ENCODE measurements at regions not wholly inside any gene's neighbourhood (a gene's known extent, or its start where the extent isn't known, plus 50 kb on each side); places are given as distances from the start of the nearest gene placed in this dataset.

DNA sequence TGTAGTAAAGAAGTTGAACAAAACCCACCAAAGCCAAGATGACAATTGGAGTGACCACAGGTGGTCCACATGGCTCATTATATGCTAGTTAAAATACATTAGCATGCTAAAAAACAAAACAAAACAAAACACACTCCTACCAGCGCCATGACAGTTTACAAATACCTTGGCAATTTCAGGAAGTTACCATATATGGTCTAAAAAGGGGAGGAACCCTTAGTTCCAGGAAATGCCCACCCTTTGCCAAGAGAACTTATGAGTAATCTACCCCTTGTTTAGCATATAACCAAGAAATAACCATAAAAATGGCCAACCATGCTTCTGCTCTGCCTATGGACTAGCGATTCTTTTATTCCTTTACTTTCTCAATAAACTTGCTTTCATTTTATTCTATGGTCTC lies 979.1 kb upstream of the POT1 start:
- DNase-seq (ENCODE audit: low spot score) (no peak), ATAC-seq (ENCODE audit: low FRiP score) (no peak)
- no peak for TF ChIP-seq CTCF (IDR thresholded peaks at IDR 0.05)

- DNase-seq (ENCODE audit: low spot score), result no peak
- no peak for ATAC-seq (ENCODE audit: low FRiP score)
- TF ChIP-seq CTCF (IDR thresholded peaks at IDR 0.05), result no peak
Measured at GRCh38 chr7:125899577-125899976, 970.0 kb upstream of the POT1 start.

DNA sequence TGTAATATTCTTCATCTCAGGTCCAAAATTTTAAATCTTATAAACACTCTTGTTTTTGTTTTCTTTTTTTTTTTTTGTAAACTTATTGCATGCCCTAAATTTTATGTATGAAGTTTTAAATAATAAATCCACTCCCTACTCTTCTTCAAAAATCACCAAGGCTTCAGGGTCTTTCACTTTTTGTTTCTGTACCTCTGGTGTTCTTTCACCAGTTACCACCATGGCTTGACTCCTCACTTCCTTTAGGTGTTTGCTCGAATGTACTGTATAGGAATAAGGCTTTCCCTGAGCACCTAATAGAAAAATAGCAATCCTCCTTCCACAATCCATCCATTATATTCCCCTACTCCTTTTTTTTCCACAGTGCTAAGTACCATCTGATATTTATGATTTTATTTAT lies 962.8 kb upstream of the POT1 start:
- ATAC-seq (ENCODE audit: low FRiP score) (no peak), DNase-seq (ENCODE audit: low spot score) (no peak)
- no peak for TF ChIP-seq CTCF (IDR thresholded peaks at IDR 0.05)

- no peak for ATAC-seq (ENCODE audit: low FRiP score)
- no peak for TF ChIP-seq CTCF (IDR thresholded peaks at IDR 0.05)
- no peak for DNase-seq (ENCODE audit: low spot score)
Measured at GRCh38 chr7:125878988-125879387, 949.4 kb upstream of the POT1 start.

DNA sequence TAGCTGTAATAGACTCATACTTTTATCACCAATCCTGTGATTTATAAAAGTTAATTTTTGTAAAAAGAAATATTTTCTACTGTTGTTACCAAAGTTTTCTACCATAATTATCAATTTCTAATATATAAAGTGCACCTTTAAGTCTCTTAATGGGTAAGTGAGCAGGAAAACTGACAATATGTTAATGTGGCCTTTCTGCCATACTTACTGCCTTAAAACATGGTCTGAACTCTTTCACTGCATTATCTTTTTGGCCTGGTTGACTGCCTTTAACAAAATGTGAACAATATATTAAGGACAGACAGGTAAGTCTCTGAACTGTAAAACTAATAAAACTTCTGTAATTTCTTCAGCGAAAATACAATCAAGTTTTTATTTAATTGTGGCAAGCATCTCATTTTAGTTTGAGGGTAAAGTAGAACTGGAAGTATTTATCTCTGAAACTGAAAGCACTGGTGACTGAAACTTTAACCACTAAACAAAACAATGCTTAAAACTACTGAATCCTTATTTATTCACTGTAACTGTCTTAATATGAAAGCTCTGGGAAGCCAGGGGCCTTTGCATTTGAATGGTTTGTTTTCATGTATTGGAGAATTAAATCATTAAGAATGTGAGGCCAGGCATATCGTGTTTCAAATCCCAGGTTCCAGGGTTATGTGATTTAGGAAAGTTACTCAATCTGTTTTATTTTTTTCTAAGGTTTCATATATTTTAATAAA lies 948.8 kb upstream of the POT1 start:
- ATAC-seq (ENCODE audit: low FRiP score), result no peak
- TF ChIP-seq CTCF (IDR thresholded peaks at IDR 0.05), result no peak
- DNase-seq (ENCODE audit: low spot score), result no peak

GRCh38 chr7:125877246-125877645 lies 947.6 kb upstream of the POT1 start:
- TF ChIP-seq CTCF (IDR thresholded peaks at IDR 0.05), result no peak
- ATAC-seq (ENCODE audit: low FRiP score), result no peak
- no peak for DNase-seq (ENCODE audit: low spot score)

- ATAC-seq (ENCODE audit: low FRiP score) (no peak), DNase-seq (ENCODE audit: low spot score) (no peak)
- no peak for TF ChIP-seq CTCF (IDR thresholded peaks at IDR 0.05)
Measured at GRCh38 chr7:125876431-125876830, 946.8 kb upstream of the POT1 start.

All from omental fat pad (tissue), 3 donors.